ENCODE measurements at regions not wholly inside any gene's neighbourhood (a gene's known extent, or its start where the extent isn't known, plus 50 kb on each side); places are given as distances from the start of the nearest gene placed in this dataset.

GRCh38 chr9:89868100-89868499, 263.3 kb downstream of the GADD45G start:
- TF ChIP-seq CTCF (optimal IDR thresholded peaks at IDR 0.05 in 1 of 3, IDR thresholded peaks at IDR 0.05 in 1 of 3, conservative IDR thresholded peaks at IDR 0.05 in 1 of 3; ENCODE audit: extremely low read depth in 1 of 3, insufficient read depth in 2 of 3, low read length in 3 of 3) (no peak), EZH2 (IDR thresholded peaks at IDR 0.05; ENCODE audit: low read length) (no peak)

Data from keratinocyte (primary cell).